ENCODE measurements at regions not wholly inside any gene's neighbourhood (a gene's known extent, or its start where the extent isn't known, plus 50 kb on each side); places are given as distances from the start of the nearest gene placed in this dataset.

GRCh38 chr6:131400054-131400778, 172.8 kb upstream of the ARG1 start:
- H3K9me3 Mint-ChIP-seq: peaks cover 0 to 41% (median 8%) of the 10 kb centered on the region in 11 donors
- H3K27ac Mint-ChIP-seq: peak overlapping the region in 2 of 9 donors; percentile 24 to 56
- Histone ChIP-seq H3K27me3 (ENCODE audit: control insufficient read depth in 2 of 2, insufficient read depth in 2 of 2, low read length in 2 of 2) (no peaks in the 10 kb centered on the region), H3K4me3 (ENCODE audit: low read length) (no peak overlapping the region), H3K36me3 (ENCODE audit: control insufficient read depth in 2 of 3, insufficient read depth in 3 of 3, low read length in 3 of 3) (no peaks in the 10 kb centered on the region), H3K27ac (ENCODE audit: low read depth, low read length) (no peak overlapping the region), H3K9me3 (ENCODE audit: control insufficient read depth in 2 of 3, low read length in 3 of 3) (no peaks in the 10 kb centered on the region), H3K4me1 (ENCODE audit: control insufficient read depth in 2 of 2, insufficient read depth in 2 of 2, low read length in 2 of 2) (no peaks in the 10 kb centered on the region)
- H3K4me1 Mint-ChIP-seq: peaks cover 0 to 25% (median 0%) of the 10 kb centered on the region in 7 donors
- H3K4me3 Mint-ChIP-seq: no peak overlapping the region
- DNase-seq: no peak
- no peak for ATAC-seq
- H3K27me3 Mint-ChIP-seq: no peaks in the 10 kb centered on the region
- CTCF ChIA-PET: no interaction called here
- intact Hi-C loops (cut with micrococcal nuclease): no loop called here
- H3K36me3 Mint-ChIP-seq: peaks cover 18 to 52% (median 37%) of the 10 kb centered on the region in 5 donors
- POLR2A ChIA-PET: interaction anchor here (0.7 kb wide), 1 partner anchor 119 kb away, joined by 3 read pairs; no protein-coding TSS in a partner anchor

DNA sequence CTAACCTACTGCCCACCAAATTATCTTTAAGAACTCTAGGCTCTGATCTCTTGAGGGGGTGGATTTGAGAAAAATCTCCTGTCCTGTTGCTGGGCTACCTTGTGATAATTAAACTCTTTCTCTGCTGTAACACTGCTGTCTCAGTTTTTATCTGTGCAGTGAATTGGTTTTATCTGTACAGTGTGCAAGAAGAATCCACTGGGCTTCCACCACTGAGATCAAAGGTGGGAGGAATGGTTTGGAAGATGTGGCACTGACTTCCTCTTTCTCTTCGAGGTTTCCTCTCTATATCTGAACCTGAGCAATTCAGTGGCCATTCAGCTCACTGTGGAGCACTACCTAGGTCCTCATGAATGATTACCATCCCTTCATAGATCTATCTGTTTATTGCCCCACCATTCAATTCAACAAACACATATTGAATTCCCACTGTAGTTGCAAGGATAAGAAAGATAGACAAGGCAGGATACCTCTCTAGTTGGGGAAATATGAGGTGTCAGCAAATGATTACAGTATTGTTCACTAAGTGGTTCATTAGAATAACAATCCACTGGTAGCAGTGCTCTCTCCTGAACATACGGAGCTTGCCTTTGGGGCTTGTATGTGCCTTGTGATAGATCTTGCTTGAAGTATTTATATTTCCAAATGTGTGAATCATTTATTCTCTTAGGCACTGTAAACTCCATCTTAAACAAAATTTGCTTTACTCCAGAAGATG, 172.1 kb upstream of the ARG1 start:
- Histone ChIP-seq H3K4me1 (ENCODE audit: control insufficient read depth in 2 of 2, insufficient read depth in 2 of 2, low read length in 2 of 2) (no peaks in the 10 kb centered on the region), H3K27me3 (ENCODE audit: control insufficient read depth in 2 of 2, insufficient read depth in 2 of 2, low read length in 2 of 2) (no peaks in the 10 kb centered on the region), H3K9me3 (ENCODE audit: control insufficient read depth in 2 of 3, low read length in 3 of 3) (no peaks in the 10 kb centered on the region), H3K36me3 (ENCODE audit: control insufficient read depth in 2 of 3, insufficient read depth in 3 of 3, low read length in 3 of 3) (no peaks in the 10 kb centered on the region), H3K27ac (ENCODE audit: low read depth, low read length) (no peak overlapping the region), H3K4me3 (ENCODE audit: low read length) (no peak overlapping the region)
- intact Hi-C loops (cut with micrococcal nuclease): no loop called here
- Mint-ChIP-seq H3K27ac (peak overlapping the region in 4 of 9 donors; percentile 23 to 56 (median 38)), H3K4me3 (no peak overlapping the region), H3K36me3 (peaks cover 22 to 48% (median 37%) of the 10 kb centered on the region in 5 donors), H3K4me1 (peaks cover 0 to 25% (median under 1%) of the 10 kb centered on the region in 7 donors), H3K9me3 (peaks cover 0 to 41% (median 8%) of the 10 kb centered on the region in 11 donors), H3K27me3 (no peaks in the 10 kb centered on the region)
- no peak for ATAC-seq
- CTCF ChIA-PET: interaction anchor here (0.6 kb wide), 1 partner anchor 220 kb away, joined by 3 read pairs; no protein-coding TSS in a partner anchor
- POLR2A ChIA-PET: no interaction called here
- no peak for DNase-seq

DNA sequence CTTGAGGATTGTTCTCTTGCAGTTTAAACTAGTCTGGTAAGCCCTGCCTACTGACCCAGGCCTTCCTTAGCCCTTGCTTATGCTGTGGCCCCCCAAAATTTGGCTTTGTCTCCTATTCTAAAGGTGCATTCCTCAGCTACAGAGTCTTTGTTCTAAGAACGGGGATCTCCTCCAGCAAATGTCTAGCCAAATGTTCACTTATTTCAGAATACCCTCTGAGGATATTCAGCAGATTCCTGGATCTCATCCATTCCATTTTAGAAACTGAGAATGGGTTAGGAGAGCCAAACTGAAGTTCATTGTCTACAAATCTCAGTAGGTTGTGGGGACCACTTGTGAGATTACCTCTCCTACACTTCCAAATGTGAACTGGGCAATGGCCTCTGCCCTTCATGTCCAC, 164.2 kb upstream of the ARG1 start:
- Mint-ChIP-seq H3K4me1 (peaks cover 0 to 34% (median 5%) of the 10 kb centered on the region in 7 donors), H3K36me3 (peaks cover 27 to 63% (median 43%) of the 10 kb centered on the region in 5 donors), H3K9me3 (peaks cover 0 to 23% (median 9%) of the 10 kb centered on the region in 11 donors), H3K4me3 (no peak overlapping the region), H3K27me3 (no peaks in the 10 kb centered on the region), H3K27ac (peak overlapping the region in 3 of 9 donors; percentile 6 to 38 (median 13))
- ChIA-PET POLR2A (no interaction called here), CTCF (no interaction called here)
- H3K27me3 ChIP-seq (ENCODE audit: control insufficient read depth in 2 of 2, insufficient read depth in 2 of 2, low read length in 2 of 2): no peaks in the 10 kb centered on the region
- no peaks in the 10 kb centered on the region for H3K36me3 ChIP-seq (ENCODE audit: control insufficient read depth in 2 of 3, insufficient read depth in 3 of 3, low read length in 3 of 3)
- no peaks in the 10 kb centered on the region for H3K4me1 ChIP-seq (ENCODE audit: control insufficient read depth in 2 of 2, insufficient read depth in 2 of 2, low read length in 2 of 2)
- no peak overlapping the region for H3K27ac ChIP-seq (ENCODE audit: low read depth, low read length)
- H3K9me3 ChIP-seq (ENCODE audit: control insufficient read depth in 2 of 3, low read length in 3 of 3): no peaks in the 10 kb centered on the region
- no peak overlapping the region for H3K4me3 ChIP-seq (ENCODE audit: low read length)
- intact Hi-C loops (cut with micrococcal nuclease): no loop called here
- no peak for DNase-seq
- no peak for ATAC-seq

GRCh38 chr6:131410785-131411184, 162.2 kb upstream of the ARG1 start:
- POLR2A ChIA-PET: no interaction called here
- CTCF ChIA-PET: no interaction called here
- Mint-ChIP-seq H3K9me3 (peaks cover 0 to 13% (median 7%) of the 10 kb centered on the region in 11 donors), H3K4me1 (peaks cover 0 to 26% (median 11%) of the 10 kb centered on the region in 7 donors), H3K36me3 (peaks cover 22 to 49% (median 38%) of the 10 kb centered on the region in 5 donors), H3K27me3 (no peaks in the 10 kb centered on the region), H3K27ac (no peak overlapping the region), H3K4me3 (peak overlapping the region in 1 of 10 donors; percentile 5)
- no peaks in the 10 kb centered on the region for H3K27me3 ChIP-seq (ENCODE audit: control insufficient read depth in 2 of 2, insufficient read depth in 2 of 2, low read length in 2 of 2)
- no peaks in the 10 kb centered on the region for H3K4me1 ChIP-seq (ENCODE audit: control insufficient read depth in 2 of 2, insufficient read depth in 2 of 2, low read length in 2 of 2)
- no peaks in the 10 kb centered on the region for H3K36me3 ChIP-seq (ENCODE audit: control insufficient read depth in 2 of 3, insufficient read depth in 3 of 3, low read length in 3 of 3)
- H3K9me3 ChIP-seq (ENCODE audit: control insufficient read depth in 2 of 3, low read length in 3 of 3): no peaks in the 10 kb centered on the region
- no peak for ATAC-seq
- no peak overlapping the region for H3K4me3 ChIP-seq (ENCODE audit: low read length)
- intact Hi-C loops (cut with micrococcal nuclease): no loop called here
- H3K27ac ChIP-seq (ENCODE audit: low read depth, low read length): no peak overlapping the region
- DNase-seq: no peak

DNA sequence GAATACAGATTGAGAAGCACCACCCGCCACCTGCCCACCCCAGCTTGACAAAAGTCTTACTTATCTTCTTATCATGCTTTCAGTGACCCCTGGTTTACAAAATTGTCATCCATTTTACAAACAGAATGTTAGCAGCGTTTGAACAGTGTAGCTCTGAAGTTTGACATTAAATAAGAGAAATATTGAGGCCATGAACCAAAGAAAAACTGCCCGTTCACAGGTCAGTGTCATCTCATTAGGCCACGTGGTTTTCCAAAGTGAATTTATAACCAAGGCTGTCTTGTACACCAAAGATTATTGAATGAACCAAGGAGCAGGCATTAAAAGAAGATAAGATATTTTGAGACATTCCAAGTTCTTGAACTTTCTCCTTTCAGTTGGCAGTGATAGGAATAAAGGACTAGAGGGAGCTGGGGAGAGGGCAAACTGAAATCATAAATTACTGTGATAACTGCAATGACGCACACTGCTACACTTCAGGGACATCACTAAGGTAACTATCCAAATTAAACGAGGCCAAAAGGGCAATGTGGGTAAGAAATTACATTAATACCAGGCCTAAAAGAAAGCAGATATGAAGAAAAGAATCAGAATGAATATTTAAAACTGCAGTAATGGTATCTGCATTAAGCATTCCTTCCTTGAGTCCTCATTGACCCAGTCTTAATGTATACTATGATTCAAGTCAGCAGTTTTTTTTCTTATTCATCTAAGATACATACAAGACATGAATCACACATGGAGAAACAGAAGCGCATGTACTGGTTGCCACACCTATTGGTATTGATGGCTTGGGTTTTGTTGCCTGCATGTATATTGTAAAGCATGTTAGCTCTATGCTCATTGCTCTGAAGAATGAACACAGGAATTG, 159.8 kb upstream of the ARG1 start:
- Histone ChIP-seq H3K4me3 (ENCODE audit: low read length) (no peak overlapping the region), H3K4me1 (ENCODE audit: control insufficient read depth in 2 of 2, insufficient read depth in 2 of 2, low read length in 2 of 2) (no peaks in the 10 kb centered on the region), H3K36me3 (ENCODE audit: control insufficient read depth in 2 of 3, insufficient read depth in 3 of 3, low read length in 3 of 3) (no peaks in the 10 kb centered on the region), H3K27me3 (ENCODE audit: control insufficient read depth in 2 of 2, insufficient read depth in 2 of 2, low read length in 2 of 2) (no peaks in the 10 kb centered on the region), H3K9me3 (ENCODE audit: control insufficient read depth in 2 of 3, low read length in 3 of 3) (no peaks in the 10 kb centered on the region), H3K27ac (ENCODE audit: low read depth, low read length) (no peak overlapping the region)
- H3K36me3 Mint-ChIP-seq: peaks cover 19 to 44% (median 38%) of the 10 kb centered on the region in 5 donors
- H3K4me1 Mint-ChIP-seq: peaks cover 0 to 29% (median 8%) of the 10 kb centered on the region in 7 donors
- H3K27me3 Mint-ChIP-seq: no peaks in the 10 kb centered on the region
- DNase-seq: no peak
- ChIA-PET POLR2A (no interaction called here), CTCF (no interaction called here)
- ATAC-seq: no peak
- intact Hi-C loops (cut with micrococcal nuclease): no loop called here
- H3K9me3 Mint-ChIP-seq: peaks cover 0 to 13% (median 7%) of the 10 kb centered on the region in 11 donors
- no peak overlapping the region for H3K27ac Mint-ChIP-seq
- H3K4me3 Mint-ChIP-seq: no peak overlapping the region

GRCh38 chr6:131413831-131414191, 159.2 kb upstream of the ARG1 start:
- Mint-ChIP-seq H3K9me3 (peaks cover 0 to 13% (median 7%) of the 10 kb centered on the region in 11 donors), H3K27me3 (no peaks in the 10 kb centered on the region), H3K4me1 (peaks cover 0 to 29% (median 8%) of the 10 kb centered on the region in 7 donors), H3K4me3 (no peak overlapping the region), H3K36me3 (peaks cover 19 to 48% (median 40%) of the 10 kb centered on the region in 5 donors), H3K27ac (no peak overlapping the region)
- no peak for ATAC-seq
- Histone ChIP-seq H3K4me3 (ENCODE audit: low read length) (no peak overlapping the region), H3K27me3 (ENCODE audit: control insufficient read depth in 2 of 2, insufficient read depth in 2 of 2, low read length in 2 of 2) (no peaks in the 10 kb centered on the region), H3K27ac (ENCODE audit: low read depth, low read length) (no peak overlapping the region), H3K9me3 (ENCODE audit: control insufficient read depth in 2 of 3, low read length in 3 of 3) (no peaks in the 10 kb centered on the region), H3K36me3 (ENCODE audit: control insufficient read depth in 2 of 3, insufficient read depth in 3 of 3, low read length in 3 of 3) (no peaks in the 10 kb centered on the region), H3K4me1 (ENCODE audit: control insufficient read depth in 2 of 2, insufficient read depth in 2 of 2, low read length in 2 of 2) (no peaks in the 10 kb centered on the region)
- ChIA-PET CTCF (no interaction called here), POLR2A (no interaction called here)
- DNase-seq: no peak
- intact Hi-C loops (cut with micrococcal nuclease): no loop called here
